GM21381 (cell line): ENCODE measurements at regions not wholly inside any gene's neighbourhood (a gene's known extent, or its start where the extent isn't known, plus 50 kb on each side); places are given as distances from the start of the nearest gene placed in this dataset.
"Not testable (repeated sequence)": the region's sequence is repeated elsewhere in the genome, so short reads cannot be mapped to it uniquely, and the experiment has no call there.

ENCODE experiments used
- ATAC-seq: cut with Tn5 transposase; IDR thresholded peaks from one replicate; pipeline ENCODE4 v1.9.1; 2021; ENCODE audit warnings: mild to moderate bottlenecking, moderate library complexity; ENCODE audit not compliant: unreplicated experiment

DNA sequence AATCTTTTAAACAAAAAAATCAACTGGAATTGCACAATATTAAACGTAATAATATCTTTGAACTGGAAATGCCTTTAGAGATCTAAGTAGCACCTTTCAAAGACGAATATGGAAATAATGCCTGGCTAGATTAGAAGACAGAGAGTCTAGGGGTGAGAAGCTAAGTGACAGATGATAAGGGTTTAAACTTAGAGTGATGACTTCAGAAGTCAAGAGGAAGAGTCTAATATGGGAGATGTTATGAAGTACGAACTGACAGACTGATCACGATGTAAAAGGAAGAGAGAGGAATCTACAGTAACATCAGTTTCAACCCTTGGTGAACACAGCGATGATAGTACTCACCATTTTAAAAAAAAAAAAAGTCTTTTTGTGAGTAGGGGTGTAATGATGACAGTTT, 57.9 kb downstream of the HINT1 start:
- ATAC-seq, result no peak

- no peak for ATAC-seq
Measured at GRCh38 chr5:131104169-131104808, 60.8 kb downstream of the HINT1 start.

- ATAC-seq, result no peak
Measured at GRCh38 chr5:131096774-131097710, 68.0 kb downstream of the HINT1 start.

- ATAC-seq, result not testable (repeated sequence)
Measured at GRCh38 chr5:131095561-131095960, 69.5 kb downstream of the HINT1 start.

- no peak for ATAC-seq
Measured at GRCh38 chr5:131084436-131084835, 80.6 kb downstream of the HINT1 start.

- no peak for ATAC-seq
Measured at GRCh38 chr5:131081913-131082488, 83.1 kb downstream of the HINT1 start.

- no peak for ATAC-seq
Measured at GRCh38 chr5:131081374-131081773, 83.7 kb downstream of the HINT1 start.

GRCh38 chr5:131079232-131079631, 85.8 kb downstream of the HINT1 start:
- ATAC-seq, result no peak

- peak; percentile 94 for ATAC-seq
Measured at GRCh38 chr5:131068893-131069643, 96.0 kb downstream of the HINT1 start.

DNA sequence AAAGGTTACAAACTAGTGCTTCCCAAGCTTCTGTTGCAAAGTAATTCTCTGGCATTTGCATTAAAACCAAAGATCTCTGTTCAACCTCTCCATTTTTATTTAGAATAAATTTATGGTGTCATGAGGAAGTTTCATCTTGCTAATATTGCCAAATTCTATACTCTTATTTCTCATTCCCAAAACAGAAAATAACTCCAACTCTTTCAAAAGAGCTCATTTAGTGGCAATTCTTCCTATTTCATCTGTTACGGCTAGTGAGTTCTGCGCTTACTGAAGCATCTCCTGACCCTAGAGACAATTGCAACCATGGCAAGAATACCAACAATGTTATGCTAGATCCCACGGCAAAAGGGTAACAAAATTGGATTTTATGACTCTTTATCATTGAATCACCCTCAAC, 97.0 kb downstream of the HINT1 start:
- no peak for ATAC-seq

GRCh38 chr5:131067636-131068035, 97.4 kb downstream of the HINT1 start:
- ATAC-seq, result no peak

DNA sequence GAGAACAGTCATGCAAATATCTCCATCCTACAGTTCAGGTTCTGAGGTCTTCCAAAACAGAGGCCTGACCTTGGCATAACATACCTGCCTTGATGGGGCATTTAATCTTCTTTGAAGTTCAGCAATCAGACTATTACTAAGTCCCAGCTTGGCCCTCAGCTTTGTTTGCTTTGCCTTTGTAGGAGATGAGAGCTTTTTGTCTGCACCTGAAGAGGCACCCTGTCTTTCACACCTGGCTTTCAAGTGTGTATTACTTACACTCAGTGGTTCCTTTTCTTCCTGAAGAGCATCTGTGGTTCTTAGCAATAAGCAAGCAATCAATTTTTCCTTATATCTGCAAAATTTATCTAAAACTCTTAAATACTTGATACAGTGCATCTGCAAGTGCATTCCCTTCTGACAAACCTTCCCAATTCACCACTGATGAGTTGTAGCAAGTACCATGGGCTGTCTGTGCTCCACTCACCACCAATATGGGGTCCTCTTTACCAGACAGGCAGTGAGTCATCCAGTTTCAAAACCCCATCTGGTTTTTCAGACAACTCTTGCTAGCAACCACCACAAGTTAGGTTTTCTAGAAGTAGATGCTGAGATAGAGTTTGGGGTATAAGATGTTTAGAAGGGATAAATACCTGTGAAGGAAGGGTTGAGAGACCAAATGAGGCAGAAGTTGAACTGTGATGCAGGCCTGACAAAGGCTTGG, 100.2 kb downstream of the HINT1 start:
- ATAC-seq, result no peak

DNA sequence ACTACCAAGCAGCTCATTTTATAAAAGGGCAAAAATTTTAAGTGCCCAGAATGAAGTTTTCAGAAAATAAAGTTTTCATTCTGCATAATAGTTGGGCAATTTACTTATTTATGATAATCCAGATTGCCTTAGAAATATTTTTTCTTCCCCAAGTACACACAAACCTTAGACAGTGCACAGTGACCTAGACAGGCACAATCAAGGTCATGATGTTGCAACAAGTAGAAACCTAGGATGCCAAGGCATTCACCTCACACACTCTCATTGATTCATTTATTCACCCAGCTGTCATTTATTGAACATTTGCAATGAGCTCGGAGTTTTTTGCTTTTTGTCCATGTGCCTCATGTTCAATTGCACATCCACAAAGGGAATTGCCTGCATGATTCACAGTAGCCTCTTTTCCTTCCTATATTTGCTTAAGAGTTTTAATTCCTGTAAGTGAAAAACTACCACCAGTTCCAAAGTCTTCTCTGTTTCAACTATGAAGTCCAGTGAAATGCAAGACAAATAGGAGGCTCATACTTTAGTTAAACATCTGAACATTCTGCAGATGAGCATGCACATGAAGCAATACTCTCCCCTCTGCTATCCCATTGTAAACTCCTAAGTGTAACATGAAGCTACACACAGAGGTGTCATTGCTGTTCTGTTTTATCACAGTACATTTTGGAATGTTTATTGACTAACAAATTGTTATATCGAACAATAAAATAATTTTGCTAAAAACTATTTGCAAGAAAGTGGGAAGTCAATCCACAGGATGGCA, 122.9 kb downstream of the HINT1 start:
- no peak for ATAC-seq

GRCh38 chr5:131023498-131023865, 141.6 kb downstream of the HINT1 start:
- no peak for ATAC-seq

DNA sequence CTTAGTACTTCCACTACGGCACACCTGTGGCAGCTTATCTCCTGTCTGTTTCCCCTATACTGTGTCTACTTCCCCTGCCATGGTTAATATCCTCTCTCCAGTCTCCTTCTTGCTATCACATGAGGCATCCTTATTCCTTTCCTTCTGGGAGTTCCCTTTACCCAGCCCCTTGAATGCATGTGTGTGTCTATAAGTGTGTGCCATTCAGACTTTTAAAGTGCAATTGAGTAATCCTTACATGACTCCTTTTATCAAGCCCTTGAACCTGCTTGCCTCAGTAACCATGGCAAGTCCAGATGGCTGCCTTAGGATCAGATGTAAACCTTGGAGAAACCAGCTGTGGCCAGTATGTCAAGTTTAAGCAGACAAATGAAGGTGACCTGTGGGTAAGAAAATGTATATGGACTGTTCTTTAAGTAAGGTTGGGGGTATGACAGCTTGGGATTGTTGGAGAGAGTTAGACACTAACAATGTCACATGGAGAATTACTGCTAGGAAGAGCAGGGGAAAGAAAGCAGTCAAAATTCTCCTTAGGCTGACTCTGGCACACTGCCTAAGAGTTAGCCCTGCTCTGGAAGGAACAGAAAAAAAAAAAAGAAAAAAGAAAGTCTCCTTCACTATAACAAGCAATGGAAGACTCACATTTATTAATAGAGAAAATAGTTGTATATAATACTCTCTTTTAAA, 142.1 kb downstream of the HINT1 start:
- no peak for ATAC-seq

DNA sequence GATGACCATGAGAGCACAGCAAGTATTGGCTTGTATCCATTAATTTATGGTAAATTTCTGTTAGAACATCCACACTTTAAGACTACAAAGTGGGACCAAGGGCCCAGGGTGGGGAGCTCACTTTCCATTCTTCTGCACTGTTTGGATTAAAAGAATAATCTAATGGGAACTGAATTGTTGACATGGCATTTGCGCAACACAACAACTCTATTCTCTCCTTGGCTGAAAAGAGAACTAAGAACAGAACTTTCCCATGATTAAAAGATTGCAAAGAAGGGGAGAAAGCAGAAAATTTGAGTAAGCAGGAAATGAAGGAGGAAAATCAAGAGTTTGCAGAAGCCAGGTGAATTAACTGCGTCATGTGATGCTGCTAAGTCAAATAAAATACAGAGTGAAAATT, 143.4 kb downstream of the HINT1 start:
- no peak for ATAC-seq

DNA sequence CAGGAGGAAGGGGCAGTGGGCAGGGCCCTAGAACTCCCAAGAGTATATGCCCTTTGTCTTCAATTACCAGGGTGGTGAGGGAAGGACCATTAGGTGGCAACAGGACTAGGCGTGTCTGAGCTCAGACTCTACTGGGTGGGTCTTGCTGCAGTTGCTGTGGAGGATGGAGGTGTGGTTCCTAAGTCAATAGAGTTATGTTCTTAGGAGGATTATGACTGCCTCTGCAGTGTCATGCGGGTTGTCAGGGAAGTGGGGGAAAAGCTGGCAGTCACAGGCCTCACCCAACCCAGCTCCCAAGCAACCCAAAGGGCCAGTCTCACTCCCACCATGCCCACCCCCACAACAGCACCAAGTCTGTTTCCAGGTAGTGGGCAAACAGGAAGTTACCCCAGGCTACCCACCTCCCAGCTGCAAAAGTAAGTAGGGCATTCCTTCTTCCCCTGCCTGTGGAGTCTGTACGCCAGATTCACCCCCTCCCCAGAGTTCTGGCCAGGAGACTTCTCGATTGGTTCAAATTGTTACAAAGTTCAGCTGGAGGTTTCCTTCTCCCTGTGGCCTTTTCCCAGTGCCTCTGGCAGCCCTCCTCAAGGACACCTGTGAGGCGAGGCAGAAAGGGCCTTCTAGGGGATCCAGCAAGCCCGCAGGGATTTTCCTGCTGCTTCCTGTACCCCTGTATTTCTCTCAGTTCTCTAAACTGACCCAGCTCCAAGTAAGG, 145.3 kb downstream of the HINT1 start:
- ATAC-seq, result no peak

GRCh38 chr5:131019111-131019510, 145.9 kb downstream of the HINT1 start:
- ATAC-seq, result no peak

- no peak for ATAC-seq
Measured at GRCh38 chr5:131008329-131008728, 156.7 kb downstream of the HINT1 start.
